ENCODE measurements at regions not wholly inside any gene's neighbourhood (a gene's known extent, or its start where the extent isn't known, plus 50 kb on each side); places are given as distances from the start of the nearest gene placed in this dataset.
"Not testable (repeated sequence)": the region's sequence is repeated elsewhere in the genome, so short reads cannot be mapped to it uniquely, and the experiment has no call there.

GRCh38 chr6:144410059-144410458 is 124.9 kb downstream of the UTRN start:
- no peak for TF ChIP-seq JUND (IDR thresholded peaks at IDR 0.05; ENCODE audit: low read depth)
- in situ Hi-C loops (cut with HindIII; ENCODE audit: low pct_unique_long_range_greater_than_20kb, low sequenced_read_pairs): no loop called here
- DNase-seq (ENCODE audit: low read depth in 1 of 2, low spot score in 1 of 2): no peak

- in situ Hi-C loops (cut with HindIII; ENCODE audit: low pct_unique_long_range_greater_than_20kb, low sequenced_read_pairs); DNase-seq (ENCODE audit: low read depth in 1 of 2, low spot score in 1 of 2): not testable (repeated sequence)
These were observed 125.4 kb downstream of the UTRN start for GRCh38 chr6:144410574-144410973.

- DNase-seq (ENCODE audit: low read depth in 1 of 2, low spot score in 1 of 2): no peak
- in situ Hi-C loops (cut with HindIII; ENCODE audit: low pct_unique_long_range_greater_than_20kb, low sequenced_read_pairs): no loop called here
- TF ChIP-seq JUND (IDR thresholded peaks at IDR 0.05; ENCODE audit: low read depth): no peak
These were observed 126.5 kb downstream of the UTRN start for GRCh38 chr6:144411531-144412165.

- no peak for TF ChIP-seq JUND (IDR thresholded peaks at IDR 0.05; ENCODE audit: low read depth)
- DNase-seq (ENCODE audit: low read depth in 1 of 2, low spot score in 1 of 2): no peak
- in situ Hi-C loops (cut with HindIII; ENCODE audit: low pct_unique_long_range_greater_than_20kb, low sequenced_read_pairs): no loop called here
These were observed 128.3 kb downstream of the UTRN start for GRCh38 chr6:144413418-144413817.

- in situ Hi-C loops (cut with HindIII; ENCODE audit: low pct_unique_long_range_greater_than_20kb, low sequenced_read_pairs): no loop called here
- peak; percentile 4 to 86 for DNase-seq (ENCODE audit: low read depth in 1 of 2, low spot score in 1 of 2)
- TF ChIP-seq JUND (IDR thresholded peaks at IDR 0.05; ENCODE audit: low read depth): no peak
These were observed 129.9 kb downstream of the UTRN start for GRCh38 chr6:144415014-144415413.

GRCh38 chr6:144415835-144416237 is 130.7 kb downstream of the UTRN start:
- no peak for DNase-seq (ENCODE audit: low read depth in 1 of 2, low spot score in 1 of 2)
- in situ Hi-C loops (cut with HindIII; ENCODE audit: low pct_unique_long_range_greater_than_20kb, low sequenced_read_pairs): no loop called here
- TF ChIP-seq JUND (IDR thresholded peaks at IDR 0.05; ENCODE audit: low read depth): no peak

GRCh38 chr6:144416244-144416643 is 131.1 kb downstream of the UTRN start:
- in situ Hi-C loops (cut with HindIII; ENCODE audit: low pct_unique_long_range_greater_than_20kb, low sequenced_read_pairs): no loop called here
- TF ChIP-seq JUND (IDR thresholded peaks at IDR 0.05; ENCODE audit: low read depth): no peak
- DNase-seq (ENCODE audit: low read depth in 1 of 2, low spot score in 1 of 2): no peak

GRCh38 chr6:144416773-144417172 is 131.6 kb downstream of the UTRN start:
- no peak for DNase-seq (ENCODE audit: low read depth in 1 of 2, low spot score in 1 of 2)
- in situ Hi-C loops (cut with HindIII; ENCODE audit: low pct_unique_long_range_greater_than_20kb, low sequenced_read_pairs): no loop called here
- no peak for TF ChIP-seq JUND (IDR thresholded peaks at IDR 0.05; ENCODE audit: low read depth)

- in situ Hi-C loops (cut with HindIII; ENCODE audit: low pct_unique_long_range_greater_than_20kb, low sequenced_read_pairs): no loop called here
- DNase-seq (ENCODE audit: low read depth in 1 of 2, low spot score in 1 of 2): no peak
- TF ChIP-seq JUND (IDR thresholded peaks at IDR 0.05; ENCODE audit: low read depth): no peak
These were observed 132.5 kb downstream of the UTRN start for GRCh38 chr6:144417681-144418080.

GRCh38 chr6:144418959-144419545 is 133.9 kb downstream of the UTRN start:
- in situ Hi-C loops (cut with HindIII; ENCODE audit: low pct_unique_long_range_greater_than_20kb, low sequenced_read_pairs): no loop called here
- no peak for TF ChIP-seq JUND (IDR thresholded peaks at IDR 0.05; ENCODE audit: low read depth)

GRCh38 chr6:144423167-144423566 is 138.0 kb downstream of the UTRN start:
- no peak for TF ChIP-seq JUND (IDR thresholded peaks at IDR 0.05; ENCODE audit: low read depth)
- DNase-seq (ENCODE audit: low read depth in 1 of 2, low spot score in 1 of 2): no peak
- in situ Hi-C loops (cut with HindIII; ENCODE audit: low pct_unique_long_range_greater_than_20kb, low sequenced_read_pairs): no loop called here

More at GRCh38 chr6:144418959-144419545, 133.9 kb downstream of the UTRN start:
- DNase-seq (ENCODE audit: low read depth in 1 of 2, low spot score in 1 of 2): no peak

GRCh38 chr6:144429753-144430152 is 144.6 kb downstream of the UTRN start:
- no peak for DNase-seq (ENCODE audit: low read depth in 1 of 2, low spot score in 1 of 2)
- TF ChIP-seq JUND (IDR thresholded peaks at IDR 0.05; ENCODE audit: low read depth): no peak
- in situ Hi-C loops (cut with HindIII; ENCODE audit: low pct_unique_long_range_greater_than_20kb, low sequenced_read_pairs): no loop called here

GRCh38 chr6:144433446-144433845 is 148.3 kb downstream of the UTRN start:
- DNase-seq (ENCODE audit: low read depth in 1 of 2, low spot score in 1 of 2); in situ Hi-C loops (cut with HindIII; ENCODE audit: low pct_unique_long_range_greater_than_20kb, low sequenced_read_pairs): not testable (repeated sequence)

Measured in T47D (cell line).